CD4-positive, alpha-beta memory T cell (primary cell): ENCODE measurements at regions not wholly inside any gene's neighbourhood (a gene's known extent, or its start where the extent isn't known, plus 50 kb on each side); places are given as distances from the start of the nearest gene placed in this dataset.

Source experiments
- CTCF ChIA-PET: fragments of 350-600 bp; sonication (Branson Sonifier 250); formaldehyde crosslinking; loops from one replicate; lab custom pipeline; 2021; ENCODE audit warnings: inconsistent platforms; ENCODE audit not compliant: partially characterized antibody; lab: Charles Lee
- POLR2A ChIA-PET: fragments of 350-600 bp; sonication (Branson Sonifier 250); formaldehyde crosslinking; loops from one replicate; lab custom pipeline; 2021; ENCODE audit not compliant: partially characterized antibody; lab: Charles Lee
- DNase-seq, 5 donors: peaks; one replicate each; pipeline versions ENCODE4 v3.0.0 to v3.0.0-alpha.2; 2020 to 2022; ENCODE audit warnings: mixed read lengths in 1 of 5
- H3K27ac ChIP-seq: one replicate; pipeline ENCODE4 v1.7.0; 2013; ENCODE audit warnings: low read depth, low read length
- H3K27me3 ChIP-seq: 2 replicates; pipeline ENCODE4 v1.7.0; 2013; ENCODE audit warnings: mild to moderate bottlenecking, low read length, moderate library complexity; ENCODE audit not compliant: insufficient read depth
- H3K36me3 ChIP-seq: 2 replicates; pipeline ENCODE4 v1.7.0; 2013; ENCODE audit warnings: mild to moderate bottlenecking, low read length, moderate library complexity; ENCODE audit not compliant: insufficient read depth
- H3K4me1 ChIP-seq: 2 replicates; pipeline ENCODE4 v1.7.0; 2013; ENCODE audit warnings: mild to moderate bottlenecking, low read length, moderate library complexity; ENCODE audit not compliant: insufficient read depth
- H3K4me3 ChIP-seq, 2 donors: one replicate each; pipeline ENCODE4 v1.7.0; 2013; ENCODE audit warnings: low read length in 2 of 2, mild to moderate bottlenecking in 1 of 2
- H3K9me3 ChIP-seq, 2 donors: one replicate each; pipeline ENCODE4 v1.7.0; 2013; ENCODE audit warnings: low read length in 2 of 2, control low read depth in 1 of 2; ENCODE audit not compliant: control insufficient read depth in 1 of 2
- H3K27ac Mint-ChIP-seq, 7 donors: one replicate each; pipeline ENCODE4 v1.8.0; 2020 to 2021; ENCODE audit warnings: mixed read lengths in 7 of 7, mild to moderate bottlenecking in 6 of 7, inconsistent platforms in 3 of 7, moderate library complexity in 3 of 7
- H3K27me3 Mint-ChIP-seq, 2 donors: one replicate each; pipeline ENCODE4 v1.8.0; 2020 to 2021; ENCODE audit warnings: mixed read lengths in 2 of 2
- H3K36me3 Mint-ChIP-seq, 2 donors: one replicate each; pipeline ENCODE4 v1.8.0; 2020 to 2021; ENCODE audit warnings: mixed read lengths in 2 of 2, inconsistent platforms in 1 of 2, mild to moderate bottlenecking in 1 of 2
- H3K4me1 Mint-ChIP-seq, 4 donors: one replicate each; pipeline ENCODE4 v1.8.0; 2020 to 2021; ENCODE audit warnings: mixed read lengths in 4 of 4, mild to moderate bottlenecking in 1 of 4
- H3K4me3 Mint-ChIP-seq, 8 donors: one replicate each; pipeline ENCODE4 v1.8.0; 2020 to 2021; ENCODE audit warnings: mixed read lengths in 8 of 8, mild to moderate bottlenecking in 7 of 8, moderate library complexity in 6 of 8, inconsistent platforms in 3 of 8
- H3K9me3 Mint-ChIP-seq, 8 donors: one replicate each; pipeline ENCODE4 v1.8.0; 2020 to 2021; ENCODE audit warnings: mixed read lengths in 8 of 8, mild to moderate bottlenecking in 5 of 8, inconsistent platforms in 3 of 8, moderate library complexity in 1 of 8
- intact Hi-C: fragments of 100-400 bp; cut with micrococcal nuclease; formaldehyde crosslinking; loops from one replicate; pipeline ENCODE4 v1.15.1; 2023

GRCh38 chr3:178381971-178382448 is 154.2 kb upstream of the KCNMB2 start:
- Histone ChIP-seq H3K27ac (no peak overlapping the region), H3K9me3 (no peaks in the 10 kb centered on the region), H3K4me1 (no peaks in the 10 kb centered on the region), H3K27me3 (no peaks in the 10 kb centered on the region), H3K36me3 (no peaks in the 10 kb centered on the region), H3K4me3 (no peak overlapping the region)
- Mint-ChIP-seq H3K27me3 (peaks cover 5% of the 10 kb centered on the region in 2 donors), H3K4me3 (no peak overlapping the region), H3K4me1 (no peaks in the 10 kb centered on the region), H3K9me3 (no peaks in the 10 kb centered on the region), H3K36me3 (no peaks in the 10 kb centered on the region), H3K27ac (no peak overlapping the region)
- ChIA-PET POLR2A (no interaction called here), CTCF (interaction anchor here (1.0 kb wide), 1 partner anchor 1510 kb away, joined by 4 read pairs; no protein-coding TSS in a partner anchor)
- intact Hi-C loops = loop anchor here (10.0 kb wide), 1 partner anchor 1187 kb away; the partner anchor contains the start of gene TBL1XR1
- no peak for DNase-seq

GRCh38 chr3:178382449-178383061 is 153.7 kb upstream of the KCNMB2 start:
- no peak overlapping the region for H3K27ac Mint-ChIP-seq
- intact Hi-C loops = loop anchor here (10.0 kb wide), 1 partner anchor 1188 kb away; the partner anchor contains the start of gene TBL1XR1
- ChIA-PET CTCF (no interaction called here), POLR2A (no interaction called here)
- no peaks in the 10 kb centered on the region for H3K4me1 ChIP-seq
- peaks cover 5 to 7% of the 10 kb centered on the region in 2 donors for H3K27me3 Mint-ChIP-seq
- no peak overlapping the region for H3K4me3 ChIP-seq
- H3K4me1 Mint-ChIP-seq = no peaks in the 10 kb centered on the region
- H3K36me3 Mint-ChIP-seq = no peaks in the 10 kb centered on the region
- DNase-seq = no peak
- H3K36me3 ChIP-seq = no peaks in the 10 kb centered on the region
- H3K9me3 Mint-ChIP-seq = no peaks in the 10 kb centered on the region
- no peaks in the 10 kb centered on the region for H3K27me3 ChIP-seq
- H3K27ac ChIP-seq = no peak overlapping the region
- no peak overlapping the region for H3K4me3 Mint-ChIP-seq
- H3K9me3 ChIP-seq = no peaks in the 10 kb centered on the region

- H3K36me3 Mint-ChIP-seq = no peaks in the 10 kb centered on the region
- H3K9me3 ChIP-seq = no peaks in the 10 kb centered on the region
- CTCF ChIA-PET = interaction anchor here (1.0 to 2.2 kb wide), 9 partner anchors 9 to 1516 kb away, joined by 3 to 27 read pairs (median 7); no protein-coding TSS in a partner anchor
- no peaks in the 10 kb centered on the region for H3K27me3 ChIP-seq
- H3K27ac ChIP-seq = no peak overlapping the region
- no peaks in the 10 kb centered on the region for H3K4me1 ChIP-seq
- intact Hi-C loops = loop anchor here (2.0 to 10.0 kb wide), 2 partner anchors 1190 to 1334 kb away; partner anchors contain the start of gene TBL1XR1
- POLR2A ChIA-PET = interaction anchor here (1.1 kb wide), 1 partner anchor 1334 kb away, joined by 4 read pairs; no protein-coding TSS in a partner anchor
- H3K4me3 ChIP-seq = no peak overlapping the region
- no peaks in the 10 kb centered on the region for H3K9me3 Mint-ChIP-seq
- H3K36me3 ChIP-seq = no peaks in the 10 kb centered on the region
- H3K4me1 Mint-ChIP-seq = no peaks in the 10 kb centered on the region
- peaks cover 7 to 9% of the 10 kb centered on the region in 2 donors for H3K27me3 Mint-ChIP-seq
- no peak for DNase-seq
- peak overlapping the region in 1 of 7 donors; percentile 5 for H3K27ac Mint-ChIP-seq
- no peak overlapping the region for H3K4me3 Mint-ChIP-seq
Observed at GRCh38 chr3:178384321-178385230, 151.7 kb upstream of the KCNMB2 start.

- no peaks in the 10 kb centered on the region for H3K27me3 ChIP-seq
- Mint-ChIP-seq H3K27me3 (peaks cover 8 to 9% of the 10 kb centered on the region in 2 donors), H3K9me3 (no peaks in the 10 kb centered on the region), H3K4me1 (no peaks in the 10 kb centered on the region), H3K36me3 (no peaks in the 10 kb centered on the region), H3K4me3 (no peak overlapping the region), H3K27ac (no peak overlapping the region)
- no peaks in the 10 kb centered on the region for H3K9me3 ChIP-seq
- ChIA-PET CTCF (interaction anchor here (0.5 to 2.2 kb wide), 10 partner anchors 9 to 1517 kb away, joined by 3 to 27 read pairs (median 6); no protein-coding TSS in a partner anchor), POLR2A (interaction anchor here (1.1 kb wide), 1 partner anchor 1335 kb away, joined by 4 read pairs; no protein-coding TSS in a partner anchor)
- peak in 4 of 5 donors; percentile 19 to 36 (median 20) for DNase-seq
- no peaks in the 10 kb centered on the region for H3K4me1 ChIP-seq
- no peak overlapping the region for H3K27ac ChIP-seq
- no peaks in the 10 kb centered on the region for H3K36me3 ChIP-seq
- no peak overlapping the region for H3K4me3 ChIP-seq
- intact Hi-C loops = loop anchor here (2.0 to 10.0 kb wide), 2 partner anchors 1191 to 1335 kb away; partner anchors contain the start of gene TBL1XR1
Observed at GRCh38 chr3:178385280-178385952, 150.8 kb upstream of the KCNMB2 start.

- DNase-seq = no peak
- no peaks in the 10 kb centered on the region for H3K36me3 Mint-ChIP-seq
- Histone ChIP-seq H3K27ac (no peak overlapping the region), H3K36me3 (no peaks in the 10 kb centered on the region), H3K27me3 (no peaks in the 10 kb centered on the region), H3K4me3 (no peak overlapping the region), H3K9me3 (no peaks in the 10 kb centered on the region), H3K4me1 (no peaks in the 10 kb centered on the region)
- no peaks in the 10 kb centered on the region for H3K9me3 Mint-ChIP-seq
- intact Hi-C loops = loop anchor here (10.0 kb wide), 1 partner anchor 1192 kb away; the partner anchor contains the start of gene TBL1XR1
- H3K4me1 Mint-ChIP-seq = no peaks in the 10 kb centered on the region
- POLR2A ChIA-PET = no interaction called here
- H3K27ac Mint-ChIP-seq = no peak overlapping the region
- peaks cover 9 to 12% of the 10 kb centered on the region in 2 donors for H3K27me3 Mint-ChIP-seq
- CTCF ChIA-PET = interaction anchor here (2.0 to 2.2 kb wide), 4 partner anchors 8 to 1514 kb away, joined by 8 to 27 read pairs (median 14); no protein-coding TSS in a partner anchor
- H3K4me3 Mint-ChIP-seq = no peak overlapping the region
Observed at GRCh38 chr3:178386401-178386800, 149.8 kb upstream of the KCNMB2 start.

- H3K4me1 Mint-ChIP-seq = no peaks in the 10 kb centered on the region
- POLR2A ChIA-PET = no interaction called here
- intact Hi-C loops = loop anchor here (10.0 kb wide), 1 partner anchor 1192 kb away; the partner anchor contains the start of gene TBL1XR1
Observed at GRCh38 chr3:178386880-178387279, 149.4 kb upstream of the KCNMB2 start.

More at GRCh38 chr3:178386880-178387279, 149.4 kb upstream of the KCNMB2 start:
- Histone ChIP-seq H3K4me1 (no peaks in the 10 kb centered on the region), H3K27ac (no peak overlapping the region), H3K4me3 (no peak overlapping the region), H3K27me3 (no peaks in the 10 kb centered on the region), H3K9me3 (no peaks in the 10 kb centered on the region), H3K36me3 (no peaks in the 10 kb centered on the region)
- no peak for DNase-seq
- CTCF ChIA-PET = interaction anchor here (2.0 to 2.2 kb wide), 3 partner anchors 8 to 1514 kb away, joined by 8 to 27 read pairs (median 17); no protein-coding TSS in a partner anchor
- peaks cover 9 to 12% of the 10 kb centered on the region in 2 donors for H3K27me3 Mint-ChIP-seq
- no peak overlapping the region for H3K4me3 Mint-ChIP-seq
- H3K36me3 Mint-ChIP-seq = no peaks in the 10 kb centered on the region
- no peaks in the 10 kb centered on the region for H3K9me3 Mint-ChIP-seq
- no peak overlapping the region for H3K27ac Mint-ChIP-seq
